ENCODE measurements at regions not wholly inside any gene's neighbourhood (a gene's known extent, or its start where the extent isn't known, plus 50 kb on each side); places are given as distances from the start of the nearest gene placed in this dataset.
"Not testable (repeated sequence)": the region's sequence is repeated elsewhere in the genome, so short reads cannot be mapped to it uniquely, and the experiment has no call there.

DNA sequence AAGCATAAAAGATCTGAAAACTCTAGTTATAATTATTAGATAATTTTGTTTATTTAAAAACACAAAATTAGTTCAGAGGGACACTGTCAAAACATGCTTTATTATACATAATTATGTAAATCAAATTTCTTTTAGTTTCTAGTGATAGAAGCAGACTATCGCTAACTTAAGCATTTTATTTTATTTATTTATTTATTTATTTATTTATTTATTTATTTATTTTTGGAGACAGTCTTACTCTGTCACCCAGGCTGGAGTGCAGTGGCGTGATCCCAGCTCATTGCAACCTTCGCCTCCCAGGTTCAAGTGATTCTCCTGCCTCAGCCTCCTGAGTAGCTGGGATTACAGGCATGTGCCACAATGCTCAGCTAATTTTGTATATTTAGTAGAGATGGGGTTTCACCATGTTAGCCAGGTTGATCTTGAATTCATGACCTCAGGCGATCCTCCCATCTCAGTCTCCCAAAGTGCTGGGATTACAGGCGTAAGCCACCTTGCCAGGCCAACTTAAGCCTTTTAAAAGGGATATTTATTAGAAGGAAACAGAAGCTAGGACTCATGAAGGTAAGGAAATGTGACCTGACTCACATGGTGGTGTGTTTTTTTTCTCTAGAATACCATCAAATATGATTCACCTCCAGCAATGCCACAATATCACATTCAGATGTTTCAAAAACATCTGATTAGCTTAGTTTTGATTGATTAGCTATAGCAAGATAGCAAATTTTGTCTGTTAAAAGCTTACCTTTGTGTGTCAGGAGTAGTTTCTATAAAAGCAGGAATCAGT lies 1357.4 kb upstream of the ADGRL4 start:
- DNase-seq = no peak

- DNase-seq = no peak
Observed at GRCh38 chr1:80359666-80360065, 1353.1 kb upstream of the ADGRL4 start.

DNA sequence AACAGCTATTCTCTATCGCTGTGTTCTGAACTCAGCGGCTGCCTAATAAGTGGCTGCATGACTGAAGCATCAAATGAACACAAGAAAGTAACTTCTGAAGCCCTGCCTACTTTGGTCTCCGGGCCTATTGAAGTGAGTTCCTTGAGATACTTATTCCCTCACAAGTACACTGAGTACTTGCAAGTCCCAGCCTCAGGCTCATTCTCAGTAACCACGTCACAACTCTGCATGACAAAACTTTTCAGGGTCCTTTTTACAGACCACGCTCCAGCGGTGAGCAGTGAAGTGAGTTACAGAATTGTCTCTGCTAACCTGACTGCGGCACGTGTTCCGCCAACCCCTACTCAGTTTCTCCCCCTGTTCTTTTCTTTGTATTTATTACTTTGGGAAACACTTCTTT lies 1342.7 kb upstream of the ADGRL4 start:
- DNase-seq = no peak

GRCh38 chr1:80341021-80341420 lies 1334.5 kb upstream of the ADGRL4 start:
- DNase-seq = no peak

- no peak for DNase-seq
Observed at GRCh38 chr1:80318108-80318507, 1311.6 kb upstream of the ADGRL4 start.

- DNase-seq = no peak
Observed at GRCh38 chr1:80310703-80311245, 1304.2 kb upstream of the ADGRL4 start.

- DNase-seq = no peak
Observed at GRCh38 chr1:80305466-80305865, 1298.9 kb upstream of the ADGRL4 start.

GRCh38 chr1:80293818-80294217 lies 1287.3 kb upstream of the ADGRL4 start:
- DNase-seq = no peak

DNA sequence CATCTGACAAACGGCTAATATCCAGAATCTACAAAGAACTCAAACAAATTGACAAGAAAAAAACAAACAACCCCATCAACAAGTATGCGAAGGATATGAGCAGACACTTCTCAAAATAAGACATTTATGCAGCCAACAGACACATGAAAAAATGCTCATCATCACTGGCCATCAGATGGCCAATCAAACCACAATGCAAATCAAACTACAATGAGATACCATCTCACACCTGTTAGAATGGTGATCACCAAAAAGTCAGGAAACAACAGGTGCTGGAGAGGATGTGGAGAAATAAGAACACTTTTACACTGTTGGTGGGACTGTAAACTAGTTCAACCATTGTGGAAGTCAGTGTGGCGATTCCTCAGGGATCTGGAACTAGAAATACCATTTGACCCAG lies 1282.2 kb upstream of the ADGRL4 start:
- not testable (repeated sequence) for DNase-seq

GRCh38 chr1:80282536-80282935 lies 1276.0 kb upstream of the ADGRL4 start:
- no peak for DNase-seq

DNA sequence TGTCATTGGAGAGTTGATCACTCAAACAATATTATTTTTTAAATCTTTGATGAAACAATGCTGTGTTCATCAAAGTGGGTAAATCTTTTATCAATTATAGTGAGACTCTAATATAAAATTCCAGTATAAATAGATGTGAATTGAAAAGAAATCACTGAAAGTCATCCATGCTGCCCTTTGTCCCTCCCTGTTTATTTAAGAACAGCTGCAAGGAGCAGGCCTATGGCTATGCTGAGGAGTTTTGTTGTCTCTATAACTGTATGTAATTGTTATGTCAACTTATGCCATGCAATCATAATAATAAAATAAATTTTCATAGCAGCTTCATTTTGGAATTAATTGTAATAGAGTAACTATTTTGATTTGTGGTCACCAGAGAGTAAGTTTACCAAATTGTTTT lies 1272.4 kb upstream of the ADGRL4 start:
- no peak for DNase-seq

DNA sequence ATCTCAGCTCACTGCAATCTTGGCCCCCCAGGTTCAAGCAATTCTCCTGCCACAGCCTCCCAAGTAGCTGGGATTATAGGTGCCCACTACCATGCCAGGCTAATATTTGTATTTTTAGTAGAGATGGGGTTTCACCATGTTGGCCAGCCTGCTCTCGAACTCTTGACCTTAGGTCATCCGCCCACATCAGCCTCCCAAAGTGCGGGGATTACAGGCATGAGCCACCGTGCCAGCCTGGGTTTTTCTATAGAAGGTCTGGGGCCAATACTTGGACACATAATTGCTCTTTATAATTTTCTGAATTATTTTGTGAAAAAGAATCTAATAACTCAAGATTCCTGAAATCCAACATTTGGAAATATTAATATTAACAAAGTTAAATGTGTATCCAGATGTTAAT lies 1267.7 kb upstream of the ADGRL4 start:
- no peak for DNase-seq

DNA sequence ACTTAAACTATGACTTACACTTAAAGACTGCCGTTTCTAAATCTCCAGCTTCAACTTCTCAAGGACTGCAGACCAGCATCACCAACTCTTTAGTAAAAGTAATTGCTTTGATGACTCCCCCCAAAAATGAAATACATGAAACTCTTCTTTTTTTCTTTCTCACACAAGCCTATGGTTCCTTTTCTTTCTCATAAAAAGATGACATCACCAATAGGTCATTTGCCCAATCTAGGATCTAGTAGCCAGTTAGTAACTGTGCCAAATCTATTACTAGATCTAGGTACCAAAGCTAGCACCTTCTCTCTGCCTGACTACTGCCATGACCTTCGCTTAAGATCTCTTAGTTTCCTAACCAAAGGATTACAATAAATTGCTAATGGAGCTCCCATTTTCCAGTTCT lies 1266.0 kb upstream of the ADGRL4 start:
- DNase-seq = no peak

GRCh38 chr1:80258659-80259058 lies 1252.1 kb upstream of the ADGRL4 start:
- no peak for DNase-seq

GRCh38 chr1:80251591-80251990 lies 1245.1 kb upstream of the ADGRL4 start:
- DNase-seq = no peak

- no peak for DNase-seq
Observed at GRCh38 chr1:80251171-80251570, 1244.6 kb upstream of the ADGRL4 start.

GRCh38 chr1:80250573-80251168 lies 1244.1 kb upstream of the ADGRL4 start:
- DNase-seq = no peak

DNA sequence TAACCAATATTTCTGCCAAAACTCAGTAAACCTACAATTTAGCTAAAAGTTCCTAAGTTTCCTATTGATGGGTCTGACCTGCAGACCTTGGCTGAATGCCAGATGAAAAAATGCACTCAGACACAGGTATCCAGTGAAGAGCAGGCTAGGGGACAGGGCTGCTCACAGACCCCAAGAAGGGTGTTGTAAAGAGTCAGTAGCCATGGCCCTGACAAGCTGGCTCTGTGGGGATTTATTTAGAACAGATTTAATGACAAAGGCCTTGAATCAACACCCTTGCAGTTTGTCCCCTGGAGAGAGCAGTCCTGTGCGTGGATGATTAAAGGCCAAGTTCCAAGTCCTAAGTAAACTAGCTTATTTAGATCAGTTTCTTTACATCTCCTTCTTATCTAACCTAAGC lies 1243.2 kb upstream of the ADGRL4 start:
- no peak for DNase-seq

- DNase-seq = no peak
Observed at GRCh38 chr1:80248886-80249285, 1242.4 kb upstream of the ADGRL4 start.

DNA sequence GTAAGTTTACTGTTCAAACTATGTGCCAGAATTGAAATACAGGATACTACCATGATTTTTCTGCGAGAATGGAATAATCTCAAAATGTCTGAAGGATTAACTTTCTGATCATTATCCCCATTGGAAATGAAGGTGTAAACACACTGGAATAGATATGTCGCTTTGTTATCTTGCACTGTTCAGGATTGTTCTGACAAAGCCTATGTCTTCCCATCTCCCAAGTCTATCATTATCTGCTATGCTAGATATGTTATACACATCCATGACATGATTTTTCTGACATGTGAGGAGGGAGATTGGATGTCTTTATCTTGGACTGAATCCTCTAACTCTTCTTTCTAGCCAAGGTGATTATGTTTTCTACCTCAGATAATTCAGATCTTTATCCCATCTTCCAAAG lies 1239.3 kb upstream of the ADGRL4 start:
- no peak for DNase-seq

DNA sequence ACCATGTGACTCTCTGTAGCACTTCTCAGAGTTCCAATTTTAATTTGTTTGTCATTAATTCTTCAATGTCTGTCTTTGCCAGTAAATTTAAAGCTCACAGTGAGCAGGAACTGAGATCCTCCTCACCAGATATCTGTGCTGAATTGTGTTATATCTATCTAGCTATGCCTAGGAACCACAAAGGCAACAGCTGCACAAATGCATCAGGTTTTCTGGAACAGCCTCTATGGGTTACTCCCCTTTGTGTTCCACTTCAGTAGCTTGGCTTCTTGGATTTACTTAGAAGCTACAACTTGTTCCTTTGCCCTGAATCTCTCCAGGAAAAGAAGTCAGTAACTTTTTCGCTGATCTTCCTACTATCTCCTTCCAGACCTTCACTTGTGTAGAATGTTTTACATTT lies 1237.8 kb upstream of the ADGRL4 start:
- DNase-seq = no peak

DNA sequence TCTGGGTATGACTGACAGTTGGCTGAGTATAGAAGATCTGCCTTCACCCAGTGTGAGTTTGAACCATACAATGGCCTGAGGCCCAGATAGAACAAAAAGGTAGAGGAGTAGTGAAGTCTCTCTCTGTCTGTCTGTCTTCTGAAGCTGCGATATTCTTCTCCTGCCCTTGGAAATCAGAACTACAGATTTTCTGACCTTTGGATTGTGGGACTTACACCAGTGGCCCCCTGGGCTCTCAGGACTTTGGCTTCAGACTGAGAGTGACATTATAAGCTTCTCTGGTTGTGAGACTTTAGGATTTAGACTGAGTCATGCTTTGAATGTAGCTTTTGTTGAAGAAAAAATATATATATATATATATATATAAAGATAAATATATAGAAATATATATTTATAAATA lies 1235.0 kb upstream of the ADGRL4 start:
- no peak for DNase-seq

- no peak for DNase-seq
Observed at GRCh38 chr1:80225510-80225909, 1219.0 kb upstream of the ADGRL4 start.

DNA sequence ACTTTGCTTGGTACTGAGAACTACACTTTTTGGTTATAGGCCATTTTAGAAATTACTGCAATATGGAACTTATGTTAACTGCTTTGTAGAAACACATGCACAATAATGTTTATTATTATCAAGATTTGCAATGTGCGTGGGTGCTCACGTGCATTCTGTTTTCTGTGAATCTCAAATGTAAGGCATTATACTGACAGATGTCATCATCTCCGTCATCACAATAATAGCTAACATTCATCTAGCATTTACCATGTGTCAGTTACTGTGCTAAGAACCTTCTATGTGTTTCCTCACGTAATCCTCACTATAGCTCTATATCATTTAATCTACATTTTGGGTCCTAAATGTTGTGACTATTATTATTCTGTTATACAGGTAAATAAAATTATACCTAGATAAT lies 1214.8 kb upstream of the ADGRL4 start:
- DNase-seq = no peak

- no peak for DNase-seq
Observed at GRCh38 chr1:80218112-80218511, 1211.6 kb upstream of the ADGRL4 start.
